Mesothelial cell of epicardium (in vitro differentiated cells): ENCODE measurements at regions not wholly inside any gene's neighbourhood (a gene's known extent, or its start where the extent isn't known, plus 50 kb on each side); places are given as distances from the start of the nearest gene placed in this dataset.

Source experiments
- DNase-seq, 2 experiments: peaks; one replicate each; pipeline ENCODE4 v3.0.0; 2021; ENCODE audit warnings: low spot score in 2 of 2; ENCODE audit not compliant: unreplicated experiment in 2 of 2
- H3K27ac Mint-ChIP-seq: 2 replicates; pipeline ENCODE4 v1.8.0; 2021; ENCODE audit warnings: mixed read lengths
- H3K27me3 Mint-ChIP-seq: 2 replicates; pipeline ENCODE4 v1.8.0; 2021; ENCODE audit warnings: low read depth, mixed read lengths
- H3K36me3 Mint-ChIP-seq: 2 replicates; pipeline ENCODE4 v1.8.0; 2021; ENCODE audit warnings: mixed read lengths
- H3K4me1 Mint-ChIP-seq: 2 replicates; pipeline ENCODE4 v1.8.0; 2021; ENCODE audit warnings: mixed read lengths
- H3K4me3 Mint-ChIP-seq: 2 replicates; pipeline ENCODE4 v1.8.0; 2021; ENCODE audit warnings: mild to moderate bottlenecking, moderate library complexity, mixed read lengths
- H3K9me3 Mint-ChIP-seq: 2 replicates; pipeline ENCODE4 v1.8.0; 2021; ENCODE audit warnings: mixed read lengths
- CTCF ChIP-seq: fragments of 200-600 bp; sonication (generic); IDR thresholded peaks from one replicate; pipeline ENCODE4 v1.5.0; 2021; ENCODE audit warnings: antibody characterized with exemption; ENCODE audit not compliant: unreplicated experiment

GRCh38 chr4:134885436-134885835, 683.8 kb upstream of the PABPC4L start:
- Mint-ChIP-seq H3K27me3 (no peaks in the 10 kb centered on the region), H3K9me3 (peaks cover 10% of the 10 kb centered on the region), H3K4me3 (no peak overlapping the region), H3K27ac (no peak overlapping the region), H3K4me1 (peaks cover 3% of the 10 kb centered on the region), H3K36me3 (no peaks in the 10 kb centered on the region)
- TF ChIP-seq CTCF, result no peak
- no peak for DNase-seq

GRCh38 chr4:134883831-134884449, 682.4 kb upstream of the PABPC4L start:
- H3K27me3 Mint-ChIP-seq, result no peaks in the 10 kb centered on the region
- no peak overlapping the region for H3K4me3 Mint-ChIP-seq
- peaks cover 3% of the 10 kb centered on the region for H3K4me1 Mint-ChIP-seq
- DNase-seq, result no peak
- no peaks in the 10 kb centered on the region for H3K36me3 Mint-ChIP-seq
- H3K9me3 Mint-ChIP-seq, result peaks cover 10% of the 10 kb centered on the region
- no peak for TF ChIP-seq CTCF
- H3K27ac Mint-ChIP-seq, result peak overlapping the region; percentile 16

GRCh38 chr4:134879019-134879418, 677.4 kb upstream of the PABPC4L start:
- H3K27ac Mint-ChIP-seq, result no peak overlapping the region
- peaks cover 3% of the 10 kb centered on the region for H3K4me1 Mint-ChIP-seq

GRCh38 chr4:134867027-134867426, 665.4 kb upstream of the PABPC4L start:
- H3K27ac Mint-ChIP-seq, result no peak overlapping the region
- H3K4me1 Mint-ChIP-seq, result peaks cover 6% of the 10 kb centered on the region
- H3K4me3 Mint-ChIP-seq, result no peak overlapping the region
- no peaks in the 10 kb centered on the region for H3K27me3 Mint-ChIP-seq
- no peak for TF ChIP-seq CTCF
- H3K9me3 Mint-ChIP-seq, result no peaks in the 10 kb centered on the region
- DNase-seq, result no peak
- H3K36me3 Mint-ChIP-seq, result no peaks in the 10 kb centered on the region

More at GRCh38 chr4:134879019-134879418, 677.4 kb upstream of the PABPC4L start:
- H3K36me3 Mint-ChIP-seq, result no peaks in the 10 kb centered on the region
- H3K27me3 Mint-ChIP-seq, result no peaks in the 10 kb centered on the region
- peaks cover 14% of the 10 kb centered on the region for H3K9me3 Mint-ChIP-seq
- H3K4me3 Mint-ChIP-seq, result no peak overlapping the region
- TF ChIP-seq CTCF, result no peak
- no peak for DNase-seq

GRCh38 chr4:134865675-134866074, 664.1 kb upstream of the PABPC4L start:
- H3K27ac Mint-ChIP-seq, result no peak overlapping the region
- no peaks in the 10 kb centered on the region for H3K27me3 Mint-ChIP-seq
- H3K4me3 Mint-ChIP-seq, result no peak overlapping the region
- H3K4me1 Mint-ChIP-seq, result peaks cover 6% of the 10 kb centered on the region
- H3K9me3 Mint-ChIP-seq, result no peaks in the 10 kb centered on the region
- no peaks in the 10 kb centered on the region for H3K36me3 Mint-ChIP-seq
- TF ChIP-seq CTCF, result no peak
- DNase-seq, result no peak

GRCh38 chr4:134862116-134862515, 660.5 kb upstream of the PABPC4L start:
- TF ChIP-seq CTCF, result no peak
- Mint-ChIP-seq H3K4me1 (peaks cover 5% of the 10 kb centered on the region), H3K27me3 (no peaks in the 10 kb centered on the region), H3K36me3 (no peaks in the 10 kb centered on the region), H3K9me3 (no peaks in the 10 kb centered on the region), H3K4me3 (no peak overlapping the region), H3K27ac (no peak overlapping the region)
- no peak for DNase-seq
